Stimulated activated CD4-positive, alpha-beta T cell treated with anti-CD3 and anti-CD28 coated beads, TNF-alpha, amount 100 ng/mL, for 4 hours (primary cell): ENCODE measurements at regions not wholly inside any gene's neighbourhood (a gene's known extent, or its start where the extent isn't known, plus 50 kb on each side); places are given as distances from the start of the nearest gene placed in this dataset.

Experiments
- DNase-seq, 3 experiments: peaks; one replicate each; pipeline ENCODE4 v3.0.0-alpha.2; 2020; ENCODE audit warnings: low read depth in 3 of 3

- no peak for DNase-seq
Measured at GRCh38 chr1:228976316-228976715, 241.0 kb downstream of the RHOU start.

GRCh38 chr1:228977307-228977706 is 242.0 kb downstream of the RHOU start:
- DNase-seq, result no peak

GRCh38 chr1:228977741-228978140 is 242.5 kb downstream of the RHOU start:
- DNase-seq, result no peak

- DNase-seq, result no peak
Measured at GRCh38 chr1:228978484-228979324, 243.4 kb downstream of the RHOU start.

GRCh38 chr1:228979325-228979699 is 244.0 kb downstream of the RHOU start:
- no peak for DNase-seq

- no peak for DNase-seq
Measured at GRCh38 chr1:228979774-228980173, 244.5 kb downstream of the RHOU start.

GRCh38 chr1:228980232-228980937 is 245.1 kb downstream of the RHOU start:
- no peak for DNase-seq

GRCh38 chr1:228982637-228983036 is 247.4 kb downstream of the RHOU start:
- DNase-seq, result no peak

- no peak for DNase-seq
Measured at GRCh38 chr1:228983231-228983660, 248.0 kb downstream of the RHOU start.

GRCh38 chr1:228983661-228984060 is 248.4 kb downstream of the RHOU start:
- DNase-seq, result no peak

GRCh38 chr1:228984107-228984506 is 248.8 kb downstream of the RHOU start:
- no peak for DNase-seq

- DNase-seq, result no peak
Measured at GRCh38 chr1:228984646-228985631, 249.7 kb downstream of the RHOU start.

GRCh38 chr1:228985661-228986060 is 250.4 kb downstream of the RHOU start:
- DNase-seq, result no peak

GRCh38 chr1:228986093-228986904 is 251.0 kb downstream of the RHOU start:
- DNase-seq, result no peak

GRCh38 chr1:228987286-228987685 is 252.0 kb downstream of the RHOU start:
- no peak for DNase-seq

- DNase-seq, result no peak
Measured at GRCh38 chr1:228987736-228988506, 252.6 kb downstream of the RHOU start.

- no peak for DNase-seq
Measured at GRCh38 chr1:228988664-228989063, 253.4 kb downstream of the RHOU start.

- DNase-seq, result no peak
Measured at GRCh38 chr1:228989176-228989575, 253.9 kb downstream of the RHOU start.

GRCh38 chr1:228989676-228989991 is 254.4 kb downstream of the RHOU start:
- DNase-seq, result no peak
